ENCODE measurements at regions not wholly inside any gene's neighbourhood (a gene's known extent, or its start where the extent isn't known, plus 50 kb on each side); places are given as distances from the start of the nearest gene placed in this dataset.

GRCh38 chr5:34564710-34565235, 91.4 kb upstream of the RAI14 start:
- H3K36me3 ChIP-seq (ENCODE audit: insufficient read depth, low read length) = no peaks in the 10 kb centered on the region
- H3K9ac ChIP-seq (ENCODE audit: low read depth, low read length) = no peak overlapping the region
- no peaks in the 10 kb centered on the region for H3K4me1 ChIP-seq (ENCODE audit: insufficient read depth, low read length)
- no peaks in the 10 kb centered on the region for H3K9me3 ChIP-seq (ENCODE audit: control insufficient read depth, insufficient read depth, low read length)

DNA sequence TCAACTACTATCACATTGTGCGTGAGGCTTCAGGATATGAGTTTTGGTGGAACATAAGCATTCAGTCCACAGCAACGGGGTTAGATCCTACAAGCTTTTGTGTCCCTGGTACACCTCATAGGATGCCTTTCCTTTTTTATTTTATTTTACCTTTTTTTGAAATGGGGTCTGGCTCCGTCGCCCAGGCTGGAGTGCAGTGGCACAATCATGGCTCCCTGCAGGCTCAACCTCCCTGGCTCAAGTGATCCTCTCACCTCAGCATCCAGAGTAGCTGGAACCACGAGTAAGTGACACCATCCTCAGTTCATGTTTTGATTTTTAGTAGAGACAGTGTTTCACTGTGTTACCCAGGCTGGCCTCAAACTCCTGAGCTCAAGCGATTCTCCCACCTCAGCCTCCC, 86.0 kb upstream of the RAI14 start:
- no peak overlapping the region for H3K9ac ChIP-seq (ENCODE audit: low read depth, low read length)
- no peaks in the 10 kb centered on the region for H3K4me1 ChIP-seq (ENCODE audit: insufficient read depth, low read length)
- H3K36me3 ChIP-seq (ENCODE audit: insufficient read depth, low read length) = no peaks in the 10 kb centered on the region
- no peaks in the 10 kb centered on the region for H3K9me3 ChIP-seq (ENCODE audit: control insufficient read depth, insufficient read depth, low read length)

- no peak overlapping the region for H3K9ac ChIP-seq (ENCODE audit: low read depth, low read length)
- H3K4me1 ChIP-seq (ENCODE audit: insufficient read depth, low read length) = no peaks in the 10 kb centered on the region
- no peaks in the 10 kb centered on the region for H3K9me3 ChIP-seq (ENCODE audit: control insufficient read depth, insufficient read depth, low read length)
- no peaks in the 10 kb centered on the region for H3K36me3 ChIP-seq (ENCODE audit: insufficient read depth, low read length)
These were observed 85.1 kb upstream of the RAI14 start for GRCh38 chr5:34570721-34571676.

- no peak overlapping the region for H3K9ac ChIP-seq (ENCODE audit: low read depth, low read length)
- no peaks in the 10 kb centered on the region for H3K9me3 ChIP-seq (ENCODE audit: control insufficient read depth, insufficient read depth, low read length)
- no peaks in the 10 kb centered on the region for H3K4me1 ChIP-seq (ENCODE audit: insufficient read depth, low read length)
- H3K36me3 ChIP-seq (ENCODE audit: insufficient read depth, low read length) = no peaks in the 10 kb centered on the region
These were observed 84.5 kb upstream of the RAI14 start for GRCh38 chr5:34571677-34572041.

- H3K9ac ChIP-seq (ENCODE audit: low read depth, low read length) = no peak overlapping the region
- H3K4me1 ChIP-seq (ENCODE audit: insufficient read depth, low read length) = no peaks in the 10 kb centered on the region
- no peaks in the 10 kb centered on the region for H3K36me3 ChIP-seq (ENCODE audit: insufficient read depth, low read length)
- H3K9me3 ChIP-seq (ENCODE audit: control insufficient read depth, insufficient read depth, low read length) = no peaks in the 10 kb centered on the region
These were observed 81.1 kb upstream of the RAI14 start for GRCh38 chr5:34574936-34575467.

GRCh38 chr5:34576891-34577666, 79.0 kb upstream of the RAI14 start:
- Histone ChIP-seq H3K9me3 (ENCODE audit: control insufficient read depth, insufficient read depth, low read length) (no peaks in the 10 kb centered on the region), H3K9ac (ENCODE audit: low read depth, low read length) (no peak overlapping the region), H3K36me3 (ENCODE audit: insufficient read depth, low read length) (no peaks in the 10 kb centered on the region), H3K4me1 (ENCODE audit: insufficient read depth, low read length) (no peaks in the 10 kb centered on the region)

DNA sequence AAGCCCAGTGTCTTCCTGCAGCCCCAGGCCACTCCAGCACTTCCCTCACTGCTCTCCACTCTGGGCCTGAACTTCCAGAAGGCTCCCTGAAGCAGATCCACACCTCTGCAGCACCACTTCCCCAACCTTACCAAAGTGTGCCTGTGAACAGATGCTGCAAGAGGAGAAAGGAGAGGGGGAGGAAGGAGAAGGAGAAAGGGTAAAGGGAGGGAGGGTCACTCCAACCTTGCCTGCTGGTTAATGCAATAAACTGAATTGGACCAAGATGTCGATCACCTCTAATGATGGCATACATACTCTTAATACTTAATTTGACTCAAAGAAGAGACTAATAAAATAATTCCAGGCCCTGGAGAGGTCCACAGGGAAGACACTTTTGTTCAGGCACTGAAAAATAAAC, 77.2 kb upstream of the RAI14 start:
- Histone ChIP-seq H3K4me1 (ENCODE audit: insufficient read depth, low read length) (no peaks in the 10 kb centered on the region), H3K9me3 (ENCODE audit: control insufficient read depth, insufficient read depth, low read length) (no peaks in the 10 kb centered on the region), H3K36me3 (ENCODE audit: insufficient read depth, low read length) (no peaks in the 10 kb centered on the region), H3K9ac (ENCODE audit: low read depth, low read length) (no peak overlapping the region)

- no peaks in the 10 kb centered on the region for H3K36me3 ChIP-seq (ENCODE audit: insufficient read depth, low read length)
- no peak overlapping the region for H3K9ac ChIP-seq (ENCODE audit: low read depth, low read length)
- H3K9me3 ChIP-seq (ENCODE audit: control insufficient read depth, insufficient read depth, low read length) = no peaks in the 10 kb centered on the region
- no peaks in the 10 kb centered on the region for H3K4me1 ChIP-seq (ENCODE audit: insufficient read depth, low read length)
These were observed 75.1 kb upstream of the RAI14 start for GRCh38 chr5:34580983-34581382.

GRCh38 chr5:34582371-34582770, 73.8 kb upstream of the RAI14 start:
- H3K36me3 ChIP-seq (ENCODE audit: insufficient read depth, low read length) = no peaks in the 10 kb centered on the region
- H3K9ac ChIP-seq (ENCODE audit: low read depth, low read length) = no peak overlapping the region
- H3K4me1 ChIP-seq (ENCODE audit: insufficient read depth, low read length) = 0 out of 2 replicates have a peak, but pooled peaks cover under 1% of the 10 kb centered on the region
- no peaks in the 10 kb centered on the region for H3K9me3 ChIP-seq (ENCODE audit: control insufficient read depth, insufficient read depth, low read length)

DNA sequence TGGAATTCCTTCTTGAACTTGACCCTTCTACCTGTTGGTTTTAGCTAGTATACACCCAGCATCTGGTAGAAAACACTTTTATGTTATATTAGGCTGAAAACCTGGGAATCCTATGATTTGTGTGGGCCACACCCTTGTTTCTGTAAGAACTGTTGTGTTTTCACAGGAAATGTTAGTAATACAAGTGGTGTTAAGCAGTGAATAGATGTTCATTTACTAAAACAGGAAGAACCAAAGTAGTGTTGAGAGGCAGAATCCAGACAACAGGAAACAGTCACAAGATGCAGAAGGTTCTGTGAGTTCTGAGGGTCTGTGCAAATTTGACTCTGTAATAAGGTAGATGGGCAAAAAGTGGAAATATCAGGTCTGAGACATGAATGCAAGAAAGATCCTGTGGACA, 73.0 kb upstream of the RAI14 start:
- Histone ChIP-seq H3K36me3 (ENCODE audit: insufficient read depth, low read length) (no peaks in the 10 kb centered on the region), H3K4me1 (ENCODE audit: insufficient read depth, low read length) (peaks cover 9% of the 10 kb centered on the region; the same call in 1 of the 2 replicates), H3K9me3 (ENCODE audit: control insufficient read depth, insufficient read depth, low read length) (no peaks in the 10 kb centered on the region), H3K9ac (ENCODE audit: low read depth, low read length) (no peak overlapping the region)

DNA sequence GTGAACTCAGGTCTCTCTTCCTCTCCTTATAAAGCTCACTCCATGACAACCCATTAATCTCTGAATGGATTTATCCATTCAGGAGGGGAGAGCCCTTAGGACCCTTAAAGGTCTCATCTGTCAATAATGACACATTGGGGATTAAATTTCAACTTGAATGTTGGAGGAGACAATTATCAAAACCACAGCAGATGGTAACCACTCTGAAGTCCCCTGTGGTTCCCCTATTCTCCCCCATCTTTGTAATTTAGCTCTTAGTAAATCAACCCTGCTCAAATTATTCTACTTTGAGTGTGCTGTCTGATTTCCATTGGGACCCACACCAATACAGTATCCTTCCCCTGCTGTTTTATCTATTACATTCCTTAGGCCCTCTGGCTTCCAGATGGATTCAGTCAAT, 72.0 kb upstream of the RAI14 start:
- Histone ChIP-seq H3K9ac (ENCODE audit: low read depth, low read length) (no peak overlapping the region), H3K36me3 (ENCODE audit: insufficient read depth, low read length) (no peaks in the 10 kb centered on the region), H3K4me1 (ENCODE audit: insufficient read depth, low read length) (peaks cover 9% of the 10 kb centered on the region; the same call in 1 of the 2 replicates), H3K9me3 (ENCODE audit: control insufficient read depth, insufficient read depth, low read length) (no peaks in the 10 kb centered on the region)

GRCh38 chr5:34585601-34586104, 70.5 kb upstream of the RAI14 start:
- H3K9me3 ChIP-seq (ENCODE audit: control insufficient read depth, insufficient read depth, low read length) = no peaks in the 10 kb centered on the region
- H3K9ac ChIP-seq (ENCODE audit: low read depth, low read length) = no peak overlapping the region
- H3K36me3 ChIP-seq (ENCODE audit: insufficient read depth, low read length) = no peaks in the 10 kb centered on the region
- peaks cover 9% of the 10 kb centered on the region; the same call in 1 of the 2 replicates for H3K4me1 ChIP-seq (ENCODE audit: insufficient read depth, low read length)

DNA sequence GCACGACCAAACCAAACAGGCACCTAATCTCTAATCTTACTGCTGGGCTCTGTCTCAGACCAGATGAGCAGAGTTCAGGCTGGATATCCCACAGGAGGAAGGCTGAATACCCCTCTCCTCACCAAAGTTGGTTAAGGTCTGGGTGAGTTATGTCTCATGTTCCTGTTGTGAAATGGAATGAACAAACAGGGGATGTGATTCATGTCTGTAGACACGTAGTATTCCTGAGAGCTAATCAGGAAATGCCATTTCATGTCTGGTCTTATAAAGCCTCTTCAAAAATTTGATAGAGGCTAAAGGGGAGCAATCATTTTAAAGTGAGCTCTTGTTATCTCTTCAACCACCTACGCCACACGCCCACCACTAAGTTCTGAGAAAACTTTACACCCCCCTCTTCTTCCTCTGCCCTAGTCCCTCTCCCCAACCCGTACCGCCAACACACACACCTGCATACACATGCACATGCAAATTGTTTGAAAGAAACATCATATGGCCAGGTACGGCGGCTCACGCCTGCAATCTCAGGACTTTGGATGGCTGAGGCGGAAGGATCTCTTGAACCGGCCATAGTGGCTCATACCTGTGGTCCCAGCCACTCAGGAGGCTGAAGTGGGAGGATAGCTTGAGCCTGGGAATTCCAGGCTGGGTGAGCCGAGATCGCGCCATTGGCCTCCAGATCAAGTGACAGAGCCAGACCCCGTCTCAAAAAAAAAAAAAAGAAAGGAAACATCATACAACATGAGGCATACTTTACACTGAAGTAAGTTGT, 69.8 kb upstream of the RAI14 start:
- Histone ChIP-seq H3K36me3 (ENCODE audit: insufficient read depth, low read length) (no peaks in the 10 kb centered on the region), H3K9me3 (ENCODE audit: control insufficient read depth, insufficient read depth, low read length) (no peaks in the 10 kb centered on the region), H3K4me1 (ENCODE audit: insufficient read depth, low read length) (peaks cover 9% of the 10 kb centered on the region; the same call in 1 of the 2 replicates), H3K9ac (ENCODE audit: low read depth, low read length) (no peak overlapping the region)
